ENCODE measurements at regions not wholly inside any gene's neighbourhood (a gene's known extent, or its start where the extent isn't known, plus 50 kb on each side); places are given as distances from the start of the nearest gene placed in this dataset.
A peak's percentile ranks its signal among the peaks of the same experiment; 100 is the strongest.

DNA sequence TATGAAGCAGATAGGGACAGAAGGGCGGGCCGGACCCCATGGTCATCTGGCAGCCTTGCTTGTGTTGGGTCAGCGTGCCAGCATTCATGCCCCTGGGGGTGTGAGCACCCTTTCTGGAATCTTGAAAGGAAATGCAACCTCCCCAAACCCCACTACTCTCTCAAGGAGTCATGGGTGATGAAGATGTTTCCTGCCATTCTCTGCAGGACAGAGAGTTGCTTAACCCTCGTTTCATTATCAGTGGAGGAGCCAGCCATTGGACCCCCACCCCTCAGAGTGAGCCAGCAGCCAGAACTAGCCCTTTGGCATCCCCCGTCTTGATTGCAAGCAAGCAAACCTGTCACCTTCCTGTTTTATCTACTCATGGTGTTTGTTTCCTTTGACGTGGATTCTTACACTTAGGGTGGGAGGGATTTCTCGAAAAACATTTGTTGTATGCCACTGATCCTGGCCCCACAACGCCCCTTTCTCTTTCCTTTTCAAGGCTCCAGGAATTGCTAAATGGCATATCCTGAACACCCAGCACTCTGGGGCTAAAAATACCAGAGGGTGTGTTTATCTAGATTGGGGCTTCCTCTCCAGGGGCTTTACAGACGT is 258.3 kb downstream of the ETS1 start:
- DNase-seq (ENCODE audit: low read depth in 3 of 3): no peak

DNA sequence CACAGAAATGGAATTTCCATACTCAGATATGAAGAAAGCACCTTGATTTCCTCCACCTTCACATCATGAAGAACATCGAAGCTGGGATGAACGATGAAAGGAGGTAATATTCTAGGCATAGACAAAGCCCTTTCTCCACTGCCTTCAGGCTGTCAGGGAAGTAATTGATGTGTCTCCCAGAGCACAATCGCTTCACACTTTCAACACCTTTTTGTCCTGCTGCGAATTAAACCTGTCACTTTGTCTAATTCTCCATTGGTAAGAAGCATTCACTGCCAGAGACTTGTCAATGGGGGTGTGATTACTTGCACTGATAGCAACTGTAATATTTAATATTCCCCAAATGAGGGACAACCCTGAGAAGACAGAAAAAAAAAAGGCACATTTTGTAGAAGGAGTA is 260.1 kb downstream of the ETS1 start:
- DNase-seq (ENCODE audit: low read depth in 3 of 3): no peak

DNA sequence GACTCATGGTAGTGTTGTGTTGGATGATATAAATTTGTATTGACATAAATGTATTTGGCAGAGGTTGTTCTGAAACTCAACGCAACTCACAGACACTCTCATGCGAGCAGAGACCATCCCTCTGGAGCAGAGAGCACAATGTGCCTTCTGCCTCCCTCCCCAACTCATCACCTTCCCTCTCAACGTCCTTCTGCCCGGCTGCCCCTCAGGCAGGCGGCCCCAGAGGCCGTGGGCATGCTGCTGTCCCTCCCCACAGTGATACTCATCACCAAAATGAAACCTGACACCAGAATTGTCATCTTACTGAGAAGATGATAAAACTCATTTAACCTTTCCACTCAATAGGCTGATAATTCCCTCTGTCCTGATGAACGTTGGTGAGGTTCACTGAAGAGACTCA is 260.6 kb downstream of the ETS1 start:
- DNase-seq (ENCODE audit: low read depth in 3 of 3): no peak

DNA sequence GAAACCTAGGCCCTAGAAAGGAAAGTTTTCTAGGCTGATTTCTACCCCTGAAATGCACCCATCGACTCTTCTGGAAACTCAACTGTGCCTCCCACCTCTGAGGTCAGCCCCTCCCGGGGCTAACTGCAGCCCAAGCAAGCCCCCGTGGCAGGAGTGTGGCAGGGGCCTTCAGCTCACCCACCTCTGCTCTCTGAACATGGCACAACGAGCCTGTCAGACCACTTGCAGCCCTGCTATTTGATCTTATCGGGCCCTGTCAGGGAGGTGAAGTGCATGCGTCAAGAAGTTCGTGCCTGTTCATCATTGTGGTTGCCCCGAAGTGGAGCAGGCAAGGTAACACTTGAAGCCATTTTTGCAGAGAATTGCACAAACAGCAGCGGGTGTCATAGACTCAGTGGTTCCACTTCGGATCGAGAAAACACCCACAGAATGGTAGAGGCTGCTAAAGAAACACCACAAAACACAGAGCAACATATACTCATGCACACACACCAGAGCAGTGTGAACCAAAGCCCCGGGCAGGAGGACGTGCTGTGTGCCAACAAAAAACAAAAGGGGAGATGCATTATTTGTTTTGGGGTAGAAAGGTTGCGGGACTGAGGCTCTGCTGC is 262.7 kb downstream of the ETS1 start:
- DNase-seq (ENCODE audit: low read depth in 3 of 3): peak in 2 of 3 donors; percentile 63 to 80

DNA sequence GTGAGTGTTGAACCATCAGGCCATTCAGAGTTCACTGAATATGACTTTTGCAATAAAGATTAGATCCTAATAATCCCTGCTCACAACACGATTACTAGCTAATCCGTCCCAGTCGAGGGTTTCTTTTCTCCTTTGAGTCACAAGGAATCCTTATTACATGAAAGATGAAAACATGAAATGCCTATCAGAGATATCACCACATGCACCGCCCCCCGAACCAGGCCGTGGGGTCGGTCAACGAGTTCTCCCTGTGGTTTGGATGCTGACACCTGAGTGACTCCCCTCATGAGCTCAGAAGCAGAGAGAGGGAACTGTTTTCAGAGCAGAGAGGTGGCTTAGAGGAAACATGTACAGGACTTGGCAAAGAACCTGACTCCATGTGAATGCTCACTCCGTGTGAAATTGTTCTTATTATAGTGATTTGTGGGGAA is 263.3 kb downstream of the ETS1 start:
- no peak for DNase-seq (ENCODE audit: low read depth in 3 of 3)

DNA sequence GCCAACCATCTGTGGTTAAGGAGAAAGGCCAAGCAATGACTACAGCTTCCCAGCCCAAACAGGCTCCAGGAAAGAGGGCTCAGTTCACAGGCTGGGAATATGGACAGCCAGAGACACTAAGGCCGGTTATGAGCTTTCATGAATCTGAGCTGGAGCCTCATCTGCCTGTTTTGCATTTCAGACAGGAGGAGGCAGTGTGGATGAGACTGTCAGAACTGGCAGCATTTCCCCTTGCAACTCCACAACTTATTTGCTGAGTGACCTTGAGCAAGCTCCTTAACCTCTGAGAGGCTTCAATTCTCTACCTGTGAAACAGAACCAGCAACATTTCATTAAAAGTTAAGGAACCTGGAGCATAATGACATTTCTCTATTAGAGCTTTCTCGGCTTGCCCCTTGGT is 264.0 kb downstream of the ETS1 start:
- DNase-seq (ENCODE audit: low read depth in 3 of 3): no peak

DNA sequence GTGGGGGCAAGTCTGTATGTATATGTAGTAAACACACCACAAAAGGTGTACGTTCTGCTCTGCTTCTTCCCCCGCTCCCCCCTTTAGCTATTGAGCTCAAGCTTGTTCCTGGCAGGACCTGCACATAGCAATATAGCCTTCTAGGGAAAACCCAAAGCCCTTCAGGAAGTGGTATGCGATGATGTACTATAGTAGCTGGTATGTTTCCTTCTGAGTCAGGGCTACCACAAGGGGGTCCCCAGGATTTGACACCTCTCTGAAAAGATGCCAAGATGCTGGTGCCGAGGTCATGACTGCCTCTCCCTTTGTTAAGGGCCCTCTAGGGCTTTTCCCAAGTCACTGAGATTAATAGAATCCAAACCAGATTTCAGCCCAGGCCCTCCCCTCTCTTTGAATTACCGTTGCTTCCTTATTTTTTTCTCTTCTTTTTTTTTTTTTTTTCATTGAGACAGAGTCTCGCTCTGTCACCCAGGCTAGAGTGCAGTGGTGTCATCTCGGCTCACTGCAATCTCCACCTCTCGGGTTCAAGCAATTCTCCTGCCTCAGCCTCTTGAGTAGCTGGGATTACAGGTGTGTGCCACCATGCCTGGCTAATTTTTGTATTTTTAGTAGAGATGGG is 268.4 kb downstream of the ETS1 start:
- DNase-seq (ENCODE audit: low read depth in 3 of 3): peak; percentile 55 to 72 (median 55)

DNA sequence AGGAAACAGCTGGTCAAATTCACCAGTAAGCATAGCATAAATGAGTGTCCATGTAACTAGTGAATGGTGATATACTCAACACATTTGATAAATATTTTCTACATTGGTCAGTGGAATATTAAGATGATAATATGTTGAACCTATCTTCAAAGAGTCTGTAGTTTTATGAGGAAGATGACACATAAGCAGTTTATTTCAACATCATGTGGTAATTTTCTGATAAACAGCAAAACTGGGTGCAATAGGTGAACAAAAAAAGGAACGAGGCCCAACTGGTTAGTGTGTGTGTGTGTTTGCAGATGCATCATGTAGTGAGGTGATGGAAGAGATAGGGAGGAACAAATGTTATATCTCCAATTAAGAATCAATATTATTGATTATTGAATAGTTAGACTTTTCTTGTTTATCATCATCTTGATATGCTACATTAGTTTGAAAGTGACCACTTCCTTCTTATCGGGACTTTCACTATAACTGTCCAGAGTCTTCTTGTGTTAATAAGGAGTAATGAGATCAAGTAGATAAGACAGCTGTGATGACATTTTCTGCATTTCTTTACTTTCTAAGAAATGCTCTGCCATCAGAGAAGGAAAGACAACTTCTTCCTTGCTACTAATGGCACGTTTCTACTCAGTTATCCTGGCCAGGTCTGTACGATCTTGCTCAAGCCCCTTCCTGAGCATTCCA is 270.7 kb downstream of the ETS1 start:
- no peak for DNase-seq (ENCODE audit: low read depth in 3 of 3)

DNA sequence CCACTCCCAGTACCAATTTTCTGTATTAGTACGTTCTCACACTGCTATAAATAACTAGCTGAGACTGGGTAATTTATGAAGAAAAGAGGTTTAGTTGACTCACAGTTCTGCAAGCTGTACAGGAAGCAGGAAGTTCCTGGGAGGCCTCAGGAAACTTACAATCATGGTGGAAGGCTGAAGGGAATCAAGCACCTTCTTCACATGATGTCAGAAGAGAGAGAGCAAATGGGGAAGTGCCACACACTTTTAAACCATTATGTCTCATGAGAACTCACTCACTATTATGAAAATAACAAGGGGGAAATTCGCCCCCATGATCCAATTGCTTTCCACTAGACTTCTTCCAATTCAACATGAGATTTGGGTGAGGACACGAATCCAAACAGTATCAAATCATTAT is 271.4 kb downstream of the ETS1 start:
- no peak for DNase-seq (ENCODE audit: low read depth in 3 of 3)

DNA sequence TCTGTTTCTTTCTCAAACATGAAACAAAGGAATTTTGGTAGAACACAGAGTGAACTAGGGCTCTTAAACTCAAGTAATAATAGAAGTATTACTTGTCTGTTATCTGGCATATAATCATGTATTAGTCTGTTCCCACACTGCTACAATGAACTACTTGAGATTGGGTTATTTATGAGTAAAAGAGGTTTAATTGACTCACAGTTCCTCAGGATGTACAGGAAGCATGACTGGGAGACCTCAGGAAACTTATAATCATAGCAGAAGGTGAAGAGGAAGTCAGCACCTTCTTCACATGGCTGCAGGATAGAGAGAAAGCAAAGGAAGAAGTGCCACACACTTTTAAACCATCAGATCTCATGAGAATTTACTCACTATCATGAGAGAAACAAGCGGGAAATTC is 273.4 kb downstream of the ETS1 start:
- no peak for DNase-seq (ENCODE audit: low read depth in 3 of 3)

DNA sequence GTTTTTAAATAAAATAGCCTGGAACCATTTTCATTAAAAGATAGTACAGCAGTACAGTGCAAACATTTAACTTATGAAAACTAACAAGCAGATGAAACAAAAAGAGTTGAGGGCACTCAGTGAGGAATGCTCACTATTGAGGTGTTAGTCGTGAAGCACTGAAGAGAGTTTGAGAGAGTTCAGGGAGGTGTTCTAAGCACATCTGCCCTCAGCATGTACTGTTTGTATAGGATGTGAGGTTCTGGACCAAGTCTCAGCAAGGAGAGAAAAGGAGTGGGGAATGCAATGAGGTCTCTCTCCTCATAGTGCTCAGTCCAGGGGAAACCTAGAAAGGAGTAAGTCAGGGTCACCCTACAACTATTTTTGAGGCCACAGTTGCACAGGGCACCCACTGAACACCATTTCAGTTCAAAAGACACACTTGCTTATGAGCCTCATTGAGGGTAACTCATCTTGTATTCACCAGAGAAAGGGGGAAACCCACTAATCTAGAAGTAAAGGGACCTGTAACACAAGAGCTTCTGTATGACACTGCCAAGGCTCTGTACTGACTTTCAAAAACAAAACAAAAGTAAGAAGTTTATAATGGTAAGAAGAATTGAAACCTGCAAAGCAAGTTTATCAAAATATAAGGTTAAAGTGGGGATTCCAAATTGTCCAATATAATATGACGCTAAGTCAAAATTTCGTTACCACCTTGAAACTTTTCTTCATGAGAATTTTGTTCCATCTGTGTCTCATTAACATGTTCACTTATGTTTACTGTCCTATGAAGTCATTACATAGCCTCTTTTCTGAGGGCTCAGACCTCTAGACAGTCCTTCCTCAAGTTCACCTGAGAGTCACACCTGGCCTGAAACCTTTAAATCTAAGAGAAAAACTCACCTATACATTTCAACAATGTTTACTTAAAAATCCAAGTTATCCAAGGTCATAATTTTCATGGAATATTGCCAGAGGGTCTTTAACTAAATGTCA is 275.3 kb downstream of the ETS1 start:
- no peak for DNase-seq (ENCODE audit: low read depth in 3 of 3)

DNA sequence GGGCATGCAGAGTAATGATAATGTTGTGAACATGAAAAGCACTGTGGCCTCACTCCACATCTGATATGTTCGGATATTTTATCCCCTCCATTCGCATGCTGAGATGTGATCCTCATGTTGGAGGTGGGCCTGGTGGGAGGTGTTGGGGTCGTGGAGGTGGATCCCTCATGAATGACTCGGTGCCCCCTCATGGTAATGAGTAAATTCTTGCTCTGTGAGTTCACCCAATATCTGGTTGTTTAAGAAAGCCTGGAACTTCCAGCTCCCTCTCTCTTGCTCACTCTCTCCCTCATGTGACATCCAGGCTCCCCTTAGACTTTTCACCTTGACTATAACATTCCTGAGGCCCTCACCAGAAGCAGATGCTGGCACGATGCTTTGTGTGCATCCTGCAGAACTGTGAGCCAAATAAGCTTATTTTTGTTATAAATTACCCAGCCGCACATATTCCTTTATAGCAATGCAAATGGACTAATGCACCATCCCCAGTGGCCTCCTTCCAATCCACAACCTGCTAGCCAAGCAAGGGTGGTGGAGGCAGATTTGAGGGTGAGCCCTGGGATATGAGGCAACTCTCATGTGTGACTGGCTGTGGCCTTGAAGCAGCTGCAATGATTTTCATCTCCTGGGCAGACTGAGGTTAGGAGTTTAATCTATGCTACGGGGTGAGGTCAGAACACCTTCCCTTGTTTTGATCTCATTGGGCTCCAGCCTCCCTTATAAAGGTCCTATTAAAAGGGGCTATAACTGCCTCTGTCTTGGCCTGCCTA is 276.5 kb downstream of the ETS1 start:
- DNase-seq (ENCODE audit: low read depth in 3 of 3): no peak

DNA sequence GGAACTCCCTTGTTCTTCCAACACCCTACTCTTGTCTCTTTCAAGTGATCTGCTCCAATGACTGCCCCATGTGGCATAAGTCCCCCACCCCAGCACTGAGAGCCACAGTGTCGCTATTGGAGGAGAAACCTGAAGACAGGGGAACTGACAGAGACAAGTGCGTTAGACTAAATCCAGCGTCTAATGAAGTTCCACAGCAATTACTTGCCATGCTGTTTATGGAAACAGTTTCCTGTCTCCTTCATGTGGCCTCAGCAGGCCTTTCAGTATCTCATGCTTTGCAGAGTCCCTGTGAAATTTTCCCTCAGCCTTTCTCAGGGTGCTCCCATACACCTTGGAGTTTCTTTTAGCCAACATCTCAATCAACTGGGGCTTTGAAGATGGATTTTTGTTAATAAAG is 277.4 kb downstream of the ETS1 start:
- DNase-seq (ENCODE audit: low read depth in 3 of 3): no peak

DNA sequence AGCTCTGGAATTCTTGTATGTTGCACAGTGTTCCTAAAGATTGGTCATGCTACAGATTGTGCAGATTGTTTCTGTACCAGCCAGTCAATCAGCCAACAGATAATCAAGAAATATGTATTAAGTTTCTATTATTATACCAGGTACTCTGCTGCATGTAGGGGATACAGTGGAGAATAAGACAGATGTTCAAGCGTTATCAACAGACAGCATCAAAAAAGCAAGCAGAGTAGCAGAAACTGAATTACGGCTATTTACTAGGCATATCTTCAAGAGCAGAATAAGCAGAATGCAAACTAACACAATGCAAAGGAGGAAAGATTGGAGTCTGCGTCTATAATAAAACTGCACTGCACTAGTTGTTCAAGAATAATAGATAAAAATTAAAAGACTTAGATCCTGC is 278.6 kb downstream of the ETS1 start:
- no peak for DNase-seq (ENCODE audit: low read depth in 3 of 3)

DNA sequence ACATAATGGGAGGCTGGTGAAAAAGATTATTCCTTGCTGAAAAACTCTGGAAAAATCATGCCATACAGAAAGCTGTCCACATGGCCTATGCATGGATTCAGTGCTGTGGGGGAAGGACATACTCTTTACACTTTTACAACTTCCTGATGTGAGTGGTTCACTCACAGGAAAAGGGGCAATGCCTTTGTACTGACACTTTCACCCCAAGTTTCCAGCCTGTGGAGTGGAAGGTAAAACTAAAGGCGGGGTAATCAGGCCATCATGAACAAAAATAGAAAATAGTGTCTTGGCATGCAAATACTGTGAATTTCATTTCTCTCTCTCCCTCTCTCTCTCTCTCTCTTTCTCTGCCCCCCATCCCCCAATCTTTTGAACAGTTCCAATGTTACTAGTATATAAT is 281.8 kb downstream of the ETS1 start:
- no peak for DNase-seq (ENCODE audit: low read depth in 3 of 3)

DNA sequence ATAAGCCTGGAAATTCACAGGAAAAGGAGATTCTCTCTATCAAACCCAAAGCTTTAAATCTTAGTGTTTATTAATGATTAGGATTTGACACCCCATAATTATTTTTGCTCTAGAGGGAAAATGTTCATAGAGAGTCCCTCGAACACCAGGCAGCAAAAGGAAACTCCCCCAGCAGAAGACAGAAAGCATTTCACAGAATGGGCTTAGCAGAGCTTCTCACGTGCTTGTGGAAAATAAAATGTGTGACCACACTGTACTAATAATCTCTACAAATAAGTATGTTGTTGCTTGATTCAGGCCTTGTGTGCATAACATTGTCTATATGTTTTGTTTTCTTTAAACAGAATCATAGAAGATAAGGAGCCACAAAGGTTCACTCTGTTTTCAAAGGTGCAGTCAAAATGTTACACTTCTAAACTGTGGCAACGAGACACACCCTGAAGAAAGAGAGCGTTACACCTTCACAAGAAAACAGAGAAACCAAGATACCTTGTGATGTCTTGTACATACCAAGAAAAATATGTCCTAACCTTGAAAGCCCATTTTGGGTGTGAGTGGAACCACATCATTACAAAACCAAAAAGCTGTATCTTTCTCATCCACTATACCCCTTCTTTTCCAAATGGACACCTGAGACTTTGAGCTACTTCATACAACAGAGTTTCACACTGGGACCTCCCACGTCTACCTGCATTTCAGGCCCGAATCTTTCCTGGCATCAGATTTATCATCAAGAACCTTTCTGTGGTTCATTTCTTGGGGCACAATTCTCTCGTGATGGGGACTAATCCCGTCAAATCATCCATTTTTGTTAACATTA is 282.5 kb downstream of the ETS1 start:
- no peak for DNase-seq (ENCODE audit: low read depth in 3 of 3)

DNA sequence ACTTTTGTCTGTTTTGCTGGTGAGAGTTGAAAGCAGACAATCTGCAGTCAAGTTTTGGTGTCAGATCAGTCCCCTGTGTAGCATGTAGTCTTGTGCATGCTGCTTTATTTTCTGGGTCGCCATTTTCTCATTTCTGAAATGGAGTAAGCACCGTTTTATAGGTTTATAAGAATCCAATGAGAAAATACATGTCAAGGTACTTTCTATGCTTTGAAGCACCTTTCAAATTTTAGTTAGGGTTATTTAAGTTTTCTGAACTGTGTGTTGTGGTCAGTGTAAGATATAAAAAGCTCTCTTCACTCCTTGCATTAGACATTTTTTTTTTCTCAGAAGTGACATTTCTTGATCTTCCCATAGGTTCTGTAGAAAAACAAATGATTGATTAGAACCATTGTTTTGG is 283.2 kb downstream of the ETS1 start:
- no peak for DNase-seq (ENCODE audit: low read depth in 3 of 3)

DNA sequence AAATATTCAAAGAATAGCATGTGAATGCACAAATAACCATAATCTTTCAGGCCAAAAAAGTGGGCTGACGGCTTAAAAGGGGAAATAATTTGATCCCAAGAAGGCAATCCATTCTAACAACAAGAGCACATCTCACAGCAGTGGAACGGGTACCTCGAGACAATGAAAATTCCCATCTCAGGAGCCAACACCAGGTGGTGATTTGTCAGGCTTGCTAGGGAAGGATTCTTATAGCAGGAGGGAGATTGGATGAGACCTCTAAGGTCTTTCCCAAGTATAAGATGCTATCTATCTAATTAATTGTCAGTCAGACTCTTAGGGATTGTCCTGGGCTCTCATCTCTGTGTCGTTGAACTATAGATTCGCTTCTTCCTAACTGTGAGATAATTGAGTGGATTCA is 284.0 kb downstream of the ETS1 start:
- no peak for DNase-seq (ENCODE audit: low read depth in 3 of 3)

DNA sequence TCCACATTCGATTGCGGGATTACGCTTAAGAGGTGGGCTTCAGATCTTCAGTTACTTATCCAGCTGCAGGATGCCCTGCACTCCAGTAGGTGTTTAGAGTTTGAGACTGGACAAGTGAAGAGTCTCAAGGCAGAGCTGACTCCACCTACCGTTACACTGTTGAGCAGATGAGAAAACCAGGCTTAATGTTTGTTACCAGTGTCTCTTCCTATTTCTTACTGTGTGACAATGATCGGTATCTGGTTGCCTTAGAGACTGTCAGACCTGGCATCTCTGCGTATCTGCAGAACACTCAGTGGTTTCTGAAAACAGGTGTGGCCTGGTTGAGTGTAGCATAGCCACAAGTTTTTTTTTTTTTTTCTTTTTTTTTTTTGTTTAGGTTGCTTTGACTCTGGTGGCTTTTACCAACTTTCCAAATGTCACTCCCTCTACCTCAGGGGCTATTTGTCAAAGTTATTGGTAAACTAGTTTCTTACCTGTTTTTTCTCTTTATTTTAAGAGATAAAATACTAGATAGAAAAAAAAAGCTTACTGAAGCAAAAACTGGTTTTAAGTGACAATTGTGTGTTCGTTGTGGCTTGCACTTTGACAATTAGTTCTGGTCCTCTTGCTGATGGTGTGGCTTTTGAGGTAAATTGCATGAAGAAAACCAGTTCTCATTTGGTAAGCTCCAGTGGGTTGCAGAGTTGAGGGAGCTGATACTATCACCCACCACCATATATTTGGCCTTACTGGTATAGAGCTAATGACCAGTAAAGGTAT is 284.8 kb downstream of the ETS1 start:
- no peak for DNase-seq (ENCODE audit: low read depth in 3 of 3)
